CD4-positive, alpha-beta T cell treated with Interleukin-17A for 4 hours (primary cell): ENCODE measurements at regions not wholly inside any gene's neighbourhood (a gene's known extent, or its start where the extent isn't known, plus 50 kb on each side); places are given as distances from the start of the nearest gene placed in this dataset.

Experiments
- DNase-seq: peaks from one replicate; pipeline ENCODE4 v3.0.0-alpha.2; 2020; ENCODE audit warnings: mixed read lengths

DNA sequence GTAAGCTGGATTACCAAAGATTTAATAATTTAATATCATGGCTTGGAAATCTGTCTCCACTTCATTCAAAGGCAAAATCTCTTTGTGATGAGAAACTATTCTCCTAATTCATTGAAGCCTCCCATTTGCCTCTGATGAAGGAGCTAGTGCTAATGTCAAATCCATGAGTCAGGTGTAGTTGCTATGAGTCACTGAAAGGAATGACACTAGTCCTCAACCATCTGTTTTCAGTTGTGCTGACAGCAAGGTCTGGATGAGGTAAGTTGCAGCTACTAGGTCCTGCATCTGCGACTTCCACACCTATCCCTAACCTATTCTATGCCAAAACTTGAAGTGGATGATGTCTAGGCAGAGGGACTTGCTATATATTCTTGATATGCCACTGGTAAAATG is 324.0 kb upstream of the UBE2E3 start:
- DNase-seq: no peak

- DNase-seq: no peak
These were observed 324.5 kb upstream of the UBE2E3 start for GRCh38 chr2:180655842-180656454.

GRCh38 chr2:180655393-180655792 is 325.0 kb upstream of the UBE2E3 start:
- DNase-seq: no peak

GRCh38 chr2:180653481-180653880 is 326.9 kb upstream of the UBE2E3 start:
- DNase-seq: no peak

DNA sequence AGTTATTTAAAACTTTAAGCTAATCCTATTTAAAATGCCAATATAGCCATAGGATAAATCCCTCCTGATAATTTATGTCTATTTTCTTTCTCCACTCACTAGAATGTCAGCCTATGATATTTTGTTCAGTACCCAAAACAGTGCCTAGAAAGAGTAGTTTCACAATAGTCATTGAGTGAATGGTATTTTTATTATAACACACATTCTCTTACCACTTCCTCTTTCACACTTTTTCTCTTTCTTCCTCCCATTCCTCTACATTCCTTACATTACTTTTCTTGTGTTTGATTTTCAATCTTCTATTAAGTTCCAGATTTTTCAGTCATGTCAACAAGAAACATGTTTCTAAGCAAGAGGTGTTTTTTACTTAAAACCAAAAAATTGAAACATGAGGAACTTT is 327.6 kb upstream of the UBE2E3 start:
- DNase-seq: no peak

- DNase-seq: no peak
These were observed 328.8 kb upstream of the UBE2E3 start for GRCh38 chr2:180651596-180651995.

DNA sequence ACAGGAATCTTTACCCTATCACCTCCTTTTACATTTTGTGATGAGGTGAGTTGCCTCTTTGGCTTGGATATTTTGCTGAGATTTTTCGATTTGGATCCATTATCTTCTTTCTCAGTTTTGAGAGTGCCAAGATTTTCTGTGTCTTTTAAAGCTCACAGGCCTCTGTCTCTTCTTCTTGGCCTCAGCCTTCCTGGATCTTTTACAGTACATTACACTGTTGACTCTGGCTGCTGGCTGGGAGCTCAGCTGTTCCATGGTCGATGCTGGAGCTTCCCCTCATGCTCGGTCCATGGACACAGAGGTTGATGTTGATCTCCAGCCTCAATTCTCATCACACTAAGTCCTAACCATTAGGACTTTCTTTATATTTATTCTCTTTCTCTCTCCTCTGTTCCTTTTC is 332.8 kb upstream of the UBE2E3 start:
- DNase-seq: no peak

GRCh38 chr2:180647221-180647620 is 333.2 kb upstream of the UBE2E3 start:
- DNase-seq: no peak

DNA sequence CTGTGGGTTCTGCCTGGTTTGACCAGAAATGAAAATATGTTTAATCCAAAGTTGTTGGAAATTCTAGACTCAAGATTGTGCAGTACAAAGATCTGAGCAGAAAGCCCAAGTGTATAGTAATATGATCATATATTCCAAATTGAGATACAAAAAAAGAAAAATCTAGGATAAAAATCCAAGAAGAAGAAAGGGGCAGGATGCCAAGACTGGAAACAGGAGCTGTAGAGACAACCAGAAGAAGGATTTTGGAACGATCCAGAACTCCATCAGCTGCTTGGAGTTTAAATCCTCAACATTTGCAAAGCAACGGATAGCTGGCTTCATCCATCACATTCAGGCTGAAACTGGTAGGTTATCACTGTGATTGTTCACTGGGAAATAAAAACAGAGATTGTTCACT is 333.6 kb upstream of the UBE2E3 start:
- no peak for DNase-seq

DNA sequence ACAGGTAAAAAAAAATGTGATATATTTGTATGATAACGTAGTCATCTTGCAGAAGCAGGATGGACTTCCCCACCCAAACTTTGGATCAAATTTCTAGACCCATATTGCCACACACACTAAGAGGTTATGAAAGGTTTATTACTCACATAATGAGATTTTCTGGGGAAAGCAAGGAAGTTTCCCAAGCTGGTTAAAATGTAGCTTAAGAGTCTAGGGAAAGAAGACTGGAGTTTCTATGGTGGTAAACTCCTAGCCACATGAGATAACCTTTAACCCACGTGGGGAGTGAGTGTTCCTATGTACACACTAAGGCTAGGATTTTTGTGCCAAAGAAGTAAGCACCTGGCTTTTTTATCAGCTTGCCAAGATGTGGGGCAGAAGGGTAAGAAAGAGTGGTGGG is 335.7 kb upstream of the UBE2E3 start:
- DNase-seq: no peak

GRCh38 chr2:180630756-180631155 is 349.6 kb upstream of the UBE2E3 start:
- DNase-seq: no peak

GRCh38 chr2:180625006-180625844 is 355.2 kb upstream of the UBE2E3 start:
- no peak for DNase-seq

DNA sequence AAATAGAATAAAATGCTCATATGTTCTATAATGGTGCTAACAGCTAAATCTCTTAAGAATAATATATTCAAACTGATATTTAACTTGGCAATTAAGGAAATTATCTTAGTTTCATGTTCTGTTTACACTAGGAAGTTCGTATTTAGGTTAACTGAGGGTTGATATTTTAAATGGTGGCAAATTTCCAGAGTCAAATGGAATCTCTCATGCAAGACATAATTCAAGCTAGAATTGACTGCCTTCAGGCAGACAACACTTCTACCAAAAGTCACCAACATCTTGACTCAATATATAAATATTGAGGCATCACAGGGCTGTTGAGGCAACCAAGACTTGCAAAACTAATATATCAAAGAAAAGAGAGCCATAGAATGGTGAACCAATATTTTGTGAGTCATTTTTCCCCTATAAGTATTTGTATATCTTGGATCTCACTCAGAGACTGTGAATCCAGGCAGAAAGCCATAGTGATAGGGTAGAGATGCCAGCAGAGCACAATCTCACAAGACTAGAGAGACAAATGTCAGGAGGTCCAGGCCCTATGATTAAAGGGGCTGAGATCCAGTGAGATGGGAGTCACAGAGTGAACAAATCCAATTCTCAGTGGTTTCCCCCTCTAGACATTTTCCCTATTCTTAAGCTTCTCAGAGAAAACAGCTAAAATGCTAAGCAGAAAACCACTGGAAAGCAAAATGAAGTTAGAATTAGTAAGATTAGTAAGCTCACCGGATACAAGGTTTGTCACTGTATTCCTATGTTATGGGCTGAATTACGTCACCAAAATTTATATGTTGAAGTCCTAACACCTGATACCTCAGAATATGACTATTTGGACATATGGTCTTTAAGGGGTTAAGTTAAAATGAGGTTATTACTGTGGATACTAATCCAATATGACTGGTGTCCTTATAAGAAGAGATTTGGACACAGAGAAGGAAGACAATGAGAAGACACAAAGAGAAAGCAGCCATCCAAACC is 358.2 kb upstream of the UBE2E3 start:
- no peak for DNase-seq

DNA sequence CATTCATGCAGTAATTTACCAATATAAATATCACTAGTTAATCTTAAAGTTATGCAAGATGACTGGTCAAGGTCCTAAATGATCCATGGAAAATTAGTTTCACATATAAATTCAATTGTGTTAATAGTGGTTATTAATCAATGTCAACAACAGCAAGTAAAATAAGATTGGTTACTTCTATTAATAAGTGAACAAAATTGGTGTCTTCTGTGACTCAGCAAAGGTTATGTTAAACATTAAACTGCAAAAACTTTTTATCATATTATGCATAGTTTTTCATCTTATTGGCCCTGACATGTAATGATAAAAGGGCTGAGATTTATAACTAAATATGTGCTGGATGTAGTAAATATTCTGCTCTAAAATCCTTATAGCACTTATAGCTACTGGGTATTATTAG is 359.0 kb upstream of the UBE2E3 start:
- no peak for DNase-seq

- DNase-seq: no peak
These were observed 361.8 kb upstream of the UBE2E3 start for GRCh38 chr2:180618570-180618969.

- DNase-seq: no peak
These were observed 365.6 kb upstream of the UBE2E3 start for GRCh38 chr2:180614776-180615175.

DNA sequence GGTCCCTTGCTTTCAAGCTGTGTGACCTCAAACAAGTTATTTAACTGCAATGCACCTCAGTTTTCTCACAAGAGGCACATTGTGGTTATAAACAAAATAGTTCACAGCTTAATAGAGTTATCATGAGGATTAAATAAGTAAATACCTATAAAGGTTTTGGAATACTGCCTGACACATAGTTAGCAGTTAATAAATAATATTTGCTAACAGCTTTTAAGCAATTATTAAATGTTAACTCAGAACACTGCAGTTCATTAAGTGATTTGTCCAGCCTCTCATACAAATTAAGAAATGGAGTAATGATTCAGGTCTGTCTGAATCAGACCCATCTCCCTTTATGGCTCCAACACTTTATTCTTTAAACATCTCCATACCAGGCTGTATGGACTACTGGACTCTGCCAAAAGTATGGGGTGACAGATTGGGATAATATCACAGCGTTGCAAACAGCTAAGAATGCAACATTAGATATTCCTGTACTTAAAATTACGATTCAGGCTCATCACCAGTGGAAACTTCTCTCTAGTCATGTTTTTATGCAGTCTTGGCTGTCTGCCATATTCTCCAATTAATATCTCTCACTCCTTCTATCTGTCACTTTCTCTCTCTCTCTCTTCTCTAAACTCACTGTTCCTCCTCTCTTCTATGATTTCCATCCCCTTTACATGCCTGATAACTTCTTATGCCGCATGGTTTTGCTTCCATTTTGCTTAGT is 370.6 kb upstream of the UBE2E3 start:
- no peak for DNase-seq

DNA sequence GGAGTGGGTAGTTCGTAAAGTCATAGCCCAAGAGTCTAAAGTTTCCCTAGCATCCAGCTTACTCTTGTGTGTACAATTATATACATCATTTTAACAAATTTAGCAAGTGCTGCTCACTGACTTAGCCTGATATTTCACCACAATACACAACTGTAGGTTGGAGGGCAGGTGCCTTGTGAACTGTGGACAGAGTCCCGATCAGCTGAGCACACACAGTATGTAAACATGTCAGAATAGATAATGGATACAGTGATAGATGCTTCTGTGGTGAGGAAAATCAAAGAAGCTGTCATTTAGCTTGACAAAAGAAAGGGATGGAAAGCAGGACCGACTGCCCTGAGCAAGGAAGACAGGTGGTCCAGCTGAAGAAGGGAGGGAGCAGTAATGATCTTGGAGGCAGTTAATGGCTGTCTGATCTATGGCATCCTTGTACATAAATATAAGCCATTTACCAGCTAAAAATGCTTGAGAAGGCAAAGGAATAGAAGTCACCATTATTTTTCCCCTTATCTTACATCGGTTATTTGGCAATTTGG is 372.8 kb upstream of the UBE2E3 start:
- DNase-seq: no peak

- DNase-seq: no peak
These were observed 376.3 kb upstream of the UBE2E3 start for GRCh38 chr2:180604077-180604476.

DNA sequence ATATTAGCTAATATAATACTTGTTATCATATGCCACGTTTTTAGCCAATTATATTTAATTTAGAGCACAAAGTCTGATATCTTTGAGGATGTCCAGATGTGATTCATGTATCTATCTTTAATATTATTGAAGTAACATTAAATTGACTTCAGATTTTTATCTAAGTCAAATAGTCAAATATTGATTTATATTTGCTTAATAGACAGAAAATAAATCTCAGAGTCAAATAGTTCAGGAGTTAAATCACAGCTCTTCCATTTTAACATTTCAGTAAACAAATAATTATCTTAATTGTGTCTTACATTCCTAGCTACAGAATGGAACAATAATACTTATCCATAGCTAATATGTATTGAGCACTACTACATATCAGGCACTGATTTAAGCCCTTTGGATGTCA is 379.4 kb upstream of the UBE2E3 start:
- DNase-seq: no peak

GRCh38 chr2:180599804-180600203 is 380.6 kb upstream of the UBE2E3 start:
- no peak for DNase-seq

- DNase-seq: no peak
These were observed 383.2 kb upstream of the UBE2E3 start for GRCh38 chr2:180597179-180597578.

DNA sequence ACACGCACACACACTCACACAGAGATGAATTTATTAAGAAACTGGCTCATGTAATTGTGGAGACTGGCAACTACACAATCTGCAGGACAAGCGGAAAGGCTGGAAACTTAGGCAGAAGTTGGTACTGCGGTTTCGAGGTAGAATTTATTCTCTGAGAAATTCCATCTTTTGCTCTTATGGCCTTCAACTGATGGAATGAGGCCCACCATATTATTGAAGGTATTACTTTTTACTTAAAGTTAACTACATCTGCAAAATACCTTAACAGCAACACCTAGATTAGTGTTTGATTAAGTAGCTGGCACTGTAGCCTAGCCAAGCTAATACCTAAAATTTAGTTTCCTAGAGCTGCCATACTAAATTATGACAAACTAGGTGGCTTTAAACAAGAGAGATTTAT is 384.0 kb upstream of the UBE2E3 start:
- DNase-seq: no peak
